AG09309 (cell line): ENCODE measurements at regions not wholly inside any gene's neighbourhood (a gene's known extent, or its start where the extent isn't known, plus 50 kb on each side); places are given as distances from the start of the nearest gene placed in this dataset.

Source experiments
- DNase-seq: peaks from one replicate; pipeline ENCODE4 v3.0.0-alpha.2; 2010; ENCODE audit warnings: low read depth
- H3K4me3 ChIP-seq: 2 replicates; pipeline ENCODE4 v1.5.1; 2011; ENCODE audit warnings: mild to moderate bottlenecking, low read depth, low read length, moderate library complexity; ENCODE audit not compliant: control insufficient read depth
- TF ChIP-seq, protein P1 (sequence below): IDR thresholded peaks from 2 replicates; pipeline ENCODE4 v1.5.1; 2011; ENCODE audit warnings: mild to moderate bottlenecking, low read depth, low read length, inconsistent platforms; ENCODE audit not compliant: insufficient read depth, control insufficient read depth; ENCODE audit errors: missing control alignments

DNA sequence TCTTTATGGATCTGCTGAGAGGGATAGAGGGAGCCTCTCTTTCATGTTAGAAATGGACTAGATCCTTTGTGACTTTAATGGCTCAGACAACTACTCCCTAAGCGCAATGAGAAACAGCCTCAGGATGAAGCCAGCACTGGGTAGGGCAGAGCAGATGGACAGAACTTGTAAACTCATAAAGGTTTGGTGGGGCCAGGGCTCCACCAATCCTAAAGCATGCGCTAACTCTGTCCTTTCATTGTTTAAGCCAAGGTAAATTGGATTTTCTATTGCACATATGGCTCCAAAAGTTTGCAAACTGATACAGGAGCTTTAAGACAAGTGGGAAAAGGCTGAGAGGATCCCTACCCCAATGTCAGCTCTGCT is 178.1 kb upstream of the MEOX2 start:
- TF ChIP-seq, protein P1, sequence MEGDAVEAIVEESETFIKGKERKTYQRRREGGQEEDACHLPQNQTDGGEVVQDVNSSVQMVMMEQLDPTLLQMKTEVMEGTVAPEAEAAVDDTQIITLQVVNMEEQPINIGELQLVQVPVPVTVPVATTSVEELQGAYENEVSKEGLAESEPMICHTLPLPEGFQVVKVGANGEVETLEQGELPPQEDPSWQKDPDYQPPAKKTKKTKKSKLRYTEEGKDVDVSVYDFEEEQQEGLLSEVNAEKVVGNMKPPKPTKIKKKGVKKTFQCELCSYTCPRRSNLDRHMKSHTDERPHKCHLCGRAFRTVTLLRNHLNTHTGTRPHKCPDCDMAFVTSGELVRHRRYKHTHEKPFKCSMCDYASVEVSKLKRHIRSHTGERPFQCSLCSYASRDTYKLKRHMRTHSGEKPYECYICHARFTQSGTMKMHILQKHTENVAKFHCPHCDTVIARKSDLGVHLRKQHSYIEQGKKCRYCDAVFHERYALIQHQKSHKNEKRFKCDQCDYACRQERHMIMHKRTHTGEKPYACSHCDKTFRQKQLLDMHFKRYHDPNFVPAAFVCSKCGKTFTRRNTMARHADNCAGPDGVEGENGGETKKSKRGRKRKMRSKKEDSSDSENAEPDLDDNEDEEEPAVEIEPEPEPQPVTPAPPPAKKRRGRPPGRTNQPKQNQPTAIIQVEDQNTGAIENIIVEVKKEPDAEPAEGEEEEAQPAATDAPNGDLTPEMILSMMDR, result no peak
- DNase-seq, result no peak
- H3K4me3 ChIP-seq, result no peak overlapping the region

DNA sequence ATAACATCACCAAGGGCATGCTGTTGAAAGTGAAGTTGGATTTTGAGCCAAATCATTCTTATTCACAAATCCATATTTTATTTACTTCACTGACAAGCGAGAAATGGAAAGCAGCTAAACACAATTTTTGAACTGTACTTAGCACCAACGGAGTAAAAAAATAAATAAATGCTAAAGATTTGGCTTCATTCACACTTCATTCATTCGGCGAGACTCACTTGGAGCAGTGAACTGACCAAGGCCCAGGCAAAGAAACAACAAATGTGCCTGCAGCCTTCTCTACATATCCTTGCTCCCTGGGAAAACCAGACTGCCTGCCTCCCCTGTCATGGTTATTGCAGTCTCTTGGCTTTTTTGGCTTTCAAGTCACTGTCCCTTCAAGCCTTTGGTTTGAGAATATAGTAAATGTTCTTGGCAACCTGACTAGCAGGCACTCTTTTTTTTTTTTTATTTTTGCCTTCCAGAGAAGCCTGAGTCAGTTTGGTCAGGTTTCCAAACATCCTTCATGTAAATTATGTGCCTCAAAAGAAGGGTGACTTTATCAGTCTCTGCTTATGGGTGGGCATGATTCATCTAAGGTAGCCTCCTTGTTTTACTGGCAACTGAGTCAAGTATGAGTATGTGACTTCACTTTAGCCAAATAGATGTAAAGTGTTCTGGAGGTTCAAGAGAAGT is 177.6 kb upstream of the MEOX2 start:
- DNase-seq, result no peak
- H3K4me3 ChIP-seq, result no peak overlapping the region
- TF ChIP-seq, protein P1, result no peak

DNA sequence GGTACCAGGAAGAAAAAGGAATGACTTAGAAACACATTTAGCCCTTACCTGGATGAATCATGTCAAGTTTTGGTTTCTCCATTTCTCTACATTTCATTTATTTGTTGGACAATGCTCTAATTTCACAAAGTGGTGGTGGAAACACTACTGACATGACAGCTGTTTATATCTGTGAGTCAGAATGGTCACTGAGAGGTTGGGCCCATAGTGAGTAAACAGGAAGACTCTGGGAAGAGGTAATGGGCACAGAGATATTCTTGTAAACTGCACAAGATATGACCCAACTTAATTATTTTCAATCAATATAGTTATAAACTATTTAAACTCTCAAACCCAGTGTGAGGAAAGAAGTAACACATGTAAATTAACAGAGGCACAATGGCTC is 176.3 kb upstream of the MEOX2 start:
- H3K4me3 ChIP-seq, result no peak overlapping the region
- no peak for DNase-seq
- TF ChIP-seq, protein P1, result no peak

DNA sequence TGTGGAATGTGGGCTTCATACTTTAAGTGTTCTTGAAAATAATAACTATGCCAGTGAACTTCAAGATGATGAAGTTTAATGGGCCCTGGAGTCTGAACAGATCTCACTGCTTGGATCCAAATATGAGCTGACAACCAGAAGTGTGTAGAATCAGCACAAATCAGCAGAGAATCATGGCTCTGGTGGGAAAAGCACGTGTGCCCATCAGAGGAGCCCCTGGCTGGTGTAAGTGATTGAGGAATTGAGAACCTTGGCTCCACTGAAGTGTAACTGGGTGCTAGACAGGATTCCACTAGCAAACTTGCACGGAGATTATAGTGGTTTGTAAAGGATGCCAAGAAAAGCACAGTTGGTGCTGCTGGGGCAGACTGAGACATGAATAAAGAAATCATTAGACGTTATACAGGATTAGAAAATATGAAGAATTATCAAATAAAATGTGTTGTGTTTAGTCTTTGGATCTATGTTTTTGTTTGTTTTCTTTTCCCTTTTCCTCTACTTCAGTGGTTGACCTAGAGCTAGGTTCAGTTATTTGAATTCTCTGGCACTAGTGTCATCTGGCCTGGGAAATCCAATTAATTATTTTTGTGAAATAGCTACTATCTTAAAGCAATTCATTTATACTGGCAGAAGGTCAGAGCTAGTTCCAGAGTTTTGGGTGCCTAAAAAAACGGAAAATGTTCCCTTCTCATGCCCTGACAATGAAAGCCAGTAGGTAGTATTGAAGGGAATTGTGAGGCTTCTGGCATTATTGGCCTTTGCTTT is 175.7 kb upstream of the MEOX2 start:
- DNase-seq, result no peak
- TF ChIP-seq, protein P1, result no peak
- no peak overlapping the region for H3K4me3 ChIP-seq

DNA sequence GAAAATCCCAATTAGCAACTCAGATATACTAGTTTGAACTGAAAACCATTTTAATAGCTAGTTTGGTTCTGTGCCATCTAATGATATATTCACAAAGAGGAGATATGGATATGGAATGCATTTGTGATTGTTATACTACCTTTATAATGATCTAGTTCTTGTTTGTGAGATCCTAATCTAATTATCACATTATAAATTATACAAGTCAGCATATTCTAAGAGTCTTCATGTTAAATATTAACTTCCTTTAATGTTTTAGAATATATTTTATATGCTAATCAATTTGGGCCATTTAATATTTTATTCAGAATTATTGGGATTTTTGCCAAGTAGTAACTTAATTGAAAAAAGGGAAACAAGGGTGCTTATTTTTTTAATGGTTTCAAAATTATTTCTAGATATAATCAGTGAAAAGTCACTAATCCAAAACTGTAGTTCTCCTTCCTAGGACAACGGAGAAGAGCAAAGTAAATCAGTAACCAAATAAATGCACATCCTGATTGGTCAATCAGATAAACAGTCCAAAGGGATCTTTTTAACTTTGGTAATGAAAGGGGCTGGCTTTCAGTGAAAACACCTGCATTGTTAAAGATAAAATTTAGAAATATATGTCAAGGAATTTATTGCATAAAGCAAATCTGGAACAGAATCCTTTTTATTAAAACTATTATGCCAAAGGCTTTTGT is 173.9 kb upstream of the MEOX2 start:
- TF ChIP-seq, protein P1, result no peak
- DNase-seq, result no peak
- no peak overlapping the region for H3K4me3 ChIP-seq

DNA sequence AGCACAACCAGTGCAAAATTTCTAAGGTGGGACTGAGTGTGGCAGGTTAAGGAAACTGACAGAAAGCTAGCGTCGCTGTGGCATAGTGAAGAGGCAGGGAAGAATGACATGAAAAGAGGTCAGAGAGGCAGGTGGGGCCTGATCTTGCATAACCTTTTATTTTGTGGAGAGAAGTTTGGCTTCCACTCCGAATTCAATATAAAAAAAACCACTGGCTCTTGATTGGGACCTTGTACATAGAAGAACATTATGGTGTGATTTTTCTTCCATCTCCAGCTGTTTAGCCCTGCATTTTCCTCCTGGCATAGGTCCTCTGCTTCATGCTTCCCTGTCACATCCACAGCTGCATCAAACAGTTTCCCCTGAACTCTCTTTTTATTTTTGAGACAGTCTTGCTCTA is 170.5 kb upstream of the MEOX2 start:
- no peak for DNase-seq
- TF ChIP-seq, protein P1, result no peak
- no peak overlapping the region for H3K4me3 ChIP-seq
